SKM-1 treated with dmso at 0.1 percent for 144 hours (cell line): ENCODE measurements at regions not wholly inside any gene's neighbourhood (a gene's known extent, or its start where the extent isn't known, plus 50 kb on each side); places are given as distances from the start of the nearest gene placed in this dataset.

Experiments
- DNase-seq: peaks from one replicate; lab custom pipeline; 2025; ENCODE audit not compliant: unreplicated experiment; lab: John Stamatoyannopoulos, UW

DNA sequence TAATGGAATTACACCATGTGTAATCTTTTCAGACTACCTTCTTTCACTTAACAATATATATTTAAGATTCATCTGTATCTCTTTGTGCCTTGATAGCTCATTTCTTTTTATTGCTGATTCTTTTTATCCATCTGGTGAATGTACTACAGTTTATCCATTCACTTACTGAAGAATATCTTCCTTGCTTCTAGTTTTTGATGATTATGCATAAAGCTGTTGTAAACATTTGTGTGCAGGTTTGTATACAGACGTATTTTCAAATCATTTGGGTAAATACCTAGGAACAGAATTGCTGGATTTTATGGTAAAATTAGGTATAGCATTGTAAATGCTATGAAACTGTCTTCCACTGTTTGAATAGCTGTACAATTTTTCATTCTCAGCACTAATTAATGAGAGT lies 592.6 kb upstream of the HS6ST1 start:
- DNase-seq = no peak

DNA sequence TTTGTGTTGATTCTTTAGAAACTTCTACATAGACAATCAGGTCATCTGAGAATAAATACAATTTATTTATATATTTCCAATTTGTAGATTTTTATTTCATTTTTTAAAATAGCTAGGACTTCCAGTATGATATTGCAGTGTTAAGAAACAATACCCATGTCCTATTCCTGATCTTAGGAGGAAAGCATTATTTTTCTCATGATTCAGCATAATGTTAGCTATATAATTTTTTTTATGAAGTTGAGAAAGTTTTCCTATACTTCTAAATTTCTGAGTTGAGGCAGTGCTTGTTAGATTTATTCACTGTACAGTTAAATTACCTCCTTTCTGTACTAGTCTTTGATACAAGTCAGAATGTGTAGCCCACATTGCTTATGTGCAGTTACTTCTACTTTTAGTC lies 595.7 kb upstream of the HS6ST1 start:
- DNase-seq = no peak

DNA sequence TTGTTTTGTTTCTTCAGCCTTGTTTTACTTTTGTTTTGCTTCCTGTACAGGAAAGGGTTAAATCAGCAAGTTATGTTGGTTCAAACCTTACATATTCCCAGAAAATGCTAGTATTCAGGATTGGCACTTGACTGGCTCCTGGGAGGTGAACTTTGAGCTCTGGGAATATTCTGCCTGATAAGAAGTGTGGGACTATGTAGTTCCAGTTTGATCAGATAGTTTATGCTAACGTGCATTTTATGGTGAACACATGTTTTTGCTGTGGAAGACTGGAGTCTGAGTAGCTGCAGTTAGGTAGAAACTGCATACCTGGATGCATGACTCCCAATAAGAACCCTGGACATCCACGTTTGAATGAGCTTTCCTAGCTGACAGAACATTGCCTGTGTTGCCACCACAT lies 603.1 kb upstream of the HS6ST1 start:
- no peak for DNase-seq

DNA sequence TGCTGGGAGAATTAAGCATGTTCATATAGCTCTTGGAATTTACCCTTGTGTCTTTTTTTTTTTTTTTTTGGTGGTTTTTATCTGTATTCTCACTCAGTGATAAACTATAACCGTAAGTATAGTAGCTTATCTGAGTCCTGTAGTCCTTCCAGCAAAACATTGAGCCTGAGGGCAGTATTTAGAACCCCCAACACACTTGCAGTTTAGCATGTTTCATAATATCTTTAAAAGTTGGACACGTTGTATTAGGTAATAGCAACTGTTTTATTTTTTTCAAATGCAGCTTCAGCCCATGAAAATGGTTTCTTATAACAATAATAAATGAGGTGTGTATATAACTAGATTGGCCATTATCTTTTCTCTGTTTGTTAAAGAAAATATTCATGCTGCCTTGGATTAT lies 603.5 kb upstream of the HS6ST1 start:
- DNase-seq = no peak

GRCh38 chr2:128925631-128926030 lies 607.0 kb upstream of the HS6ST1 start:
- DNase-seq = no peak

DNA sequence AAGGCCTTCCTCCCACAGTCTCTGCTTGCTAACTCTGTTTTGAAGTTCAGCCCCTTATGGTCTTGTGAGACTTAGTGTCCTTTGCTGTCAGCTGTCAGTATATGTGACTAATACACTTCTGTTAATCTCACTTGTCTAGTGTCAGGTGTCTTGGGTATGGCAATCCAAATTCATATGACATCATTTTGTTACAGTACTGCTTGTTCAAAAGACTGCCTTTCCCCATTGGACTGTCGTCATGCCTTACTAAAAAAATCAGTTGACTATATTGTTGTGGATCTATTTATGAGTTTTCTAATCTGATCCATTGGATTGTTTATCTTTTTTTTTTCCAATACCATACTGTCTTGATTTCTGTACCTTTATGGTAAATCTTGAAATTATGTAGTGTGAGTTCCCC lies 611.4 kb upstream of the HS6ST1 start:
- no peak for DNase-seq

DNA sequence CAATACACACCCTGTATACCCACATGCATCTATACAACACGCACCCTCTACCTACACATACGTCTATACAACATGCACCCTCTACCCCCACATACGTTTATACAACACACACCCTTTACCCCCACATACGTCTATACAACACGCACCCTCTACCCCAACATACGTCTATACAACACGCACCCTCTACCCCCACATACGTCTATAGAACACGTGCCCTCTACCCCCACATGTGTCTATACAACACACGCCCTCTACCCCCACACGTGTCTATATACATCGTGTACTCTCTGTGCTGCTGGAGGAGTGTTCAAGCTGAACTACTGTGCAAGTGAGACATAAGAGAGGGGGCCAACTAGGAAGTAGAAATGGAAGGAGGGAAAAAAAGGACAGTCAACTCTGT lies 621.7 kb upstream of the HS6ST1 start:
- no peak for DNase-seq

DNA sequence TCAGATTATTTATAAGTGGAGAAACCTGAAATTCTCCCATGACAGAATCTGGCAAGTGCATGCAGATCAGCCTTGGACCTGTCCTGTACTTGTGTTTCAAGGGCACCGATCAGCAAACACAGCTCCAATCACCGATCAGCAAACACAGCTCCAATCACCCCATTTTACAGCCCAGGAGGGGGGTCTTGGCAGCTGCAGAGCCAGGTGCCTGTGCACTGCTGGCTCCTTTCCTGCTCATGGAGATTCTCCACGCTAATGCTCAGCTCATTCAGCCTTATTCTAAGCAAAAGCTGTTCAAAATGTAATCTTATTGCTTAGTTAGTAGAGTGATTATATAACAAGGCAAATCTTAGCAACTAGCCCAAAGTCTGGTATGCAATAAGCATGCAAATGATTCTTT lies 623.1 kb upstream of the HS6ST1 start:
- DNase-seq = no peak

GRCh38 chr2:128949360-128949759 lies 630.7 kb upstream of the HS6ST1 start:
- no peak for DNase-seq

- DNase-seq = no peak
These were observed 632.1 kb upstream of the HS6ST1 start for GRCh38 chr2:128950758-128951157.

- no peak for DNase-seq
These were observed 639.6 kb upstream of the HS6ST1 start for GRCh38 chr2:128958241-128958640.

- no peak for DNase-seq
These were observed 649.0 kb upstream of the HS6ST1 start for GRCh38 chr2:128967646-128968045.

GRCh38 chr2:128969374-128969773 lies 650.7 kb upstream of the HS6ST1 start:
- DNase-seq = no peak

- DNase-seq = no peak
These were observed 651.9 kb upstream of the HS6ST1 start for GRCh38 chr2:128970332-128971116.

- no peak for DNase-seq
These were observed 654.9 kb upstream of the HS6ST1 start for GRCh38 chr2:128973566-128973965.

- no peak for DNase-seq
These were observed 659.5 kb upstream of the HS6ST1 start for GRCh38 chr2:128978212-128978611.

DNA sequence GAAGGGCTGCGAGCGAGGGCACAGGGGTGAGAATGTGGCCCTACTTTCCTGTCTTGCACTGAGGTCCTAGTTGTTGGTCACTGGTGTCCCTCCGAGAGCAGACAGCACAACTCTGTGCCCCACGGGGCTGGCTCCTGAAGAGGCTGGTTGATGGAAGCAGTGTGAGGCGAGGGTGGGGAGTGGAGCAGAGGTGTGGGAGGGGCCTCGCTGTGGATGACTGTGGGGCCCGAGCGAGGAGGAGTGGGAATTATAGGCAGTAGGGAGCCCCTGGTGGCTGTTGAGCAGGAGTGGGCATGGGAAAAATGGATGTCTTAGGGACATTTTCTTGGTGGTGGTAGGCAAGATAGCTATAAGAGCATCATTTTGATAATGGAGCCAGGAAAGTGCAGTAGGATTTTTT lies 660.5 kb upstream of the HS6ST1 start:
- DNase-seq = no peak

GRCh38 chr2:128980475-128980874 lies 661.8 kb upstream of the HS6ST1 start:
- no peak for DNase-seq

GRCh38 chr2:128981353-128981752 lies 662.7 kb upstream of the HS6ST1 start:
- DNase-seq = no peak

DNA sequence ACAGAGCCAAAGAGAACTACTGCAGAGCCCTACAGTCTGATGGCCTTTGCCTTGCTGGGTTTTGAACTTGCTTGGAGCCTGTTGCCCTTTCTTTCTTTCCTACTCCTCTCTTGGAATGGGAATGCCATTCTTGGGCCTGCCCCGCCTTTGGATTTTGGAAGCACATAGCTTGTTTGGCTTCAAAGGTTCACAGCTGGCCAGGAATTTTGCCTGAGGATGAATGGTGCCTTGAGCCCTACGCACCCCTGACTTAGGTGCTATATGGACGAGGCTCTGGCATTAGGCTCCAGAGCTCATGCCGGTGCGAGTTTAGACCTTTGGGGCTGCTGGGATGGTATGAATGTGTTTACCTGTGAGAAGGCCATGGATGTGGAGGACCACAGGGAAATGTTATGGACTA lies 663.3 kb upstream of the HS6ST1 start:
- DNase-seq = no peak

GRCh38 chr2:128982670-128983069 lies 664.0 kb upstream of the HS6ST1 start:
- DNase-seq = no peak

- DNase-seq = no peak
These were observed 664.4 kb upstream of the HS6ST1 start for GRCh38 chr2:128983094-128983493.

DNA sequence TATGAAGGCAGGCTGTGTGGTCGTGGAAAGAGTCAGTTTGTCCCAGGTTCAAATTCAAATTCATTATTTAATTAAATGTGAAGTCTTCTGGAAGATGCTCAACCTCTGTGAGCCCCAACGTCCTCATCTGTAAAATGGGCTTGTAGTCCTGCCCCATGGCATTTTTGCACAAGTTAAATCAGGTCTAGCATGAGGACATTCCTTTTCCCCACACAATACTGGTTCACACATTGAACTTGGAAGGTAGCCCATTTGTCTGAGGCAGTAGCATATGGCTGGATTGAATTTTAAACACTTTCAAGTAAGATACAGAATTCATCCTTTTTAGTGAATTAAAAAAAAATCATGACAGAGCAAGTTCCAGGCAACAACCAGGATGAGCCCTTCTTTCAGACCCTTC lies 665.4 kb upstream of the HS6ST1 start:
- no peak for DNase-seq
